GM21529 (cell line): ENCODE measurements at regions not wholly inside any gene's neighbourhood (a gene's known extent, or its start where the extent isn't known, plus 50 kb on each side); places are given as distances from the start of the nearest gene placed in this dataset.

Experiments used
- ATAC-seq: cut with Tn5 transposase; IDR thresholded peaks from one replicate; pipeline ENCODE4 v1.9.1; 2021; ENCODE audit not compliant: unreplicated experiment

DNA sequence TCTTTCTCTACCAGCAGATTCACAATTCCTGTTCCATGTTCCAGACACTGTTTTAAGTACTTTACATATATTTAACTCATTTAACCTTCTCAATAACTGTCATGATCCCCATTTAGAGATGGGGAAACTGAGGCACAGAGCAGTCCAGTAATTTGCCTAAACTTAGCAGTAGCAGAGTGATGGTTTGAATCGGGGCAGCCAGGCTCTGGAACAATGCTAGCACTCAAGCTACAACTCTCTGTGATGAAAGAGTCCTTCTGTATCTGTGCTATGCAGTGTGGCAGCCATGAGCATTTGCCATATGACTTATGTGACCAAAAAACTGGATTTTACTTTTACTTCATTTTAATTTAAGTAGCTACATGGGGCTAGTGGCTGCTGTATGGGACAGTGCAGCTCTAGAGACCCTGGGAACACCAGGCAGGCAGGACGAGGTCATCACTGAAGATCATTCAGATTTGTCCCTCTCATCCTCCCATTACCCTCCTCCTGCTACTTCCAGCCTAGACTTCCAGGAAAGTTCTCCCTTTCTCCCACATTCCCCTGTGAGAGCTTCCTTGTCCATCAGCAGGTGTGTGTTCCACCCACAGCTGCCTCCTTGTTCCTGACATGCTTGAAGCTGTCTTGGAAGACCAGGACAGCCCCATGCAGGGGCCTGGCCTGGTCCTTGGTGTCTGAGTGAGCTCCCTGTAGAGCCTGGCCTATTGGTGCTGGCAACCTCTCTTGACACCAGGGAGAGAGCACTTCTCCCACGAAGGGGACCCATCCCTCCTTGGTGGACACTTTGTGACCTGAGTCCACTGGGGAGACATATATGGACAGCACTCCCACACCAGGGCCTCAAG is 157.0 kb downstream of the MRPL14 start:
- ATAC-seq: no peak

DNA sequence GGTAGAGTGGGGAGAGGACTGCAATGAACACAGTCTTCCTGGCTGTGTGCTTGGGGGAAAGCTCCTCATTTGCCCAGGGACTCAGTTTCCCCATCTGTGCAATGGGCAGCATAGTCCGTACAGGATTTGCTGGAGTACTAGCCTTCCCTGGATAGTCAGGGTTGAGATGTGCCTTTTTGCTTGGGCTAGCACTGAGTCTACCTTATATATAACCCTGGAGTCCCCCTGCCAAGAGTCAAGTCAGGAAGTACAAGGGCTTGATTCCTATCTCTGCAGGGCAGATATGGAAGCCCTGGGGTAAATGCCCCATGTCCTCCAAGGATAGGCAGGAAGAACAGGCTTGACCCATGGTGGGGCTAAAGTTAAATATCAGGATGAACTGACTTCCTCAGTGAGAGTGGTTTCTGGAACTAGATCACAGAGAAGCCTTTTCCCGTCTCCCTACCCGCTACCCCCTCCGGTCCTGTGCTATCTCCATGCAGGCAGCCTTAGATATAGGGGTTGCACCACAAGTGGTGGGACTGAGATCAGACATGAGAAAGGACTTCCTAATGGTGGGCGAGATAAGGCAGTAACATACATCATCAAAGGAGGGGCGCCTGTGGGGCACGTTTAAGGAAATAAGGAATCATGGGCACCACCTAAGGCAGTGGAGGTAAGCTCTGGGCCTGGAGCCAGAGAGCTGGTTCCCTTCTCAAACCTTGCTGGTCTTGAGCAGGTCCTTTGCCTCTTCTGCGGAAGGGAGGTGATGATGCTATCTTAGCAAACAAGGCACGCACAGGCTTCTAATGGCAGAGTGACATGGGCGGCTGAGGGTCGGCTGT is 157.9 kb downstream of the MRPL14 start:
- ATAC-seq: no peak

DNA sequence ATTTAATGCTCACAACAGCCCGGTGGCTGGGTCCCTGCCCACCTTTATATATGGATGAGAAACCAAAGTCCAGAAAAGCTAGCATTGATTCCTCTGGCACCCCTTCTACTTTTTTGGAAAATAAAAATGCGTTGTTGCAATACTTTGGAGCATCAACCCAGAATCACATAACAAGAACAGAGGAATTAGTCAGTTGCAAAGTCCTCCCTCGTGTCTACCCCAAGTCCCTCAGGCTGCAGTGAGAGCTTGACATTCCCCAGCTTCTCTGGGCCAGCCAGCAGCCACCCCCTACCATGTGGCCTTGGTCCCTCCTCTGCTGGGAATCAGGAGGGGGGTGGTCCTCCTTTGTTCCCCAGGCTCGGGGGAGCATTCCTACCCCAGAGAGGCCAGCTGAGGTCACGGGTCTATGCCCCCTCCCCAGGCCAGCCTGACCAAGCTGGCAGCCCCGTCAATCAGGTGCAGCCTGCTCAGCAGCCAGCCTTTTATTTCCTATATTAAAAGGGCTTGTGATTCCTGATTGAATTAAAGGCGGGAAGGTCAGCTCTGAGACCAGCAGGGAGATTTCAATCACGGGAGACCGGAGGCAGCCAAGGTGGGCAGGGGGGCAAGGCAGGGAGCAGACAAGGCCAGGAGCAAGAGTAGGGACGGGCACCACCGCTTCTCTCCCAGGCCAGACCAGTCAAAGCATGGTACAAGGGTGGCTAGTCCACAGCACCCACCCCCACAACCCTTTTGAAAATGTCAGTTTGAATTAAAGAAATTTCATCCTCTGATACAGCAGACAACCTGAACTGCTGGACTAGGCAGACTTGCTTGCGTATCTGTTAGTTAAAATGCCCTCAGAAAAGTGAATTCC is 158.9 kb downstream of the MRPL14 start:
- ATAC-seq: no peak

DNA sequence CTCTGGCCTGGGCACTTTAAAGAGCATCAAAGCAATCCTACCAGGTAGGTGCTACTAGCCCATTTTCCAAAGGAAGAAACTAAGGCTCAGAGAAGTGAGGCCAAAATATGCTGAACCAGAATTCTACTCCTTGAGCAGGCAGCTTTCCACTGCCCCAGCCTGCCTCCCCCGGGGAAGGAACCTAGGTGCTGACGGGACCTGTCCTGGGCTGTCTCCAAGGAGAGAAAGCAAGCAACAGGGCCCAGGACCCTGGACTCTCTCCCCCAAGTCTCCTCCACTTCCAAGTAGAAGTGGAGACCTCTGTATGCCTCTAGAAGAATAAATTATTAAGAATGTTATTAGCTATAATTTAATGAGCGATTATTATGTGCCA is 159.5 kb downstream of the MRPL14 start:
- ATAC-seq: no peak

DNA sequence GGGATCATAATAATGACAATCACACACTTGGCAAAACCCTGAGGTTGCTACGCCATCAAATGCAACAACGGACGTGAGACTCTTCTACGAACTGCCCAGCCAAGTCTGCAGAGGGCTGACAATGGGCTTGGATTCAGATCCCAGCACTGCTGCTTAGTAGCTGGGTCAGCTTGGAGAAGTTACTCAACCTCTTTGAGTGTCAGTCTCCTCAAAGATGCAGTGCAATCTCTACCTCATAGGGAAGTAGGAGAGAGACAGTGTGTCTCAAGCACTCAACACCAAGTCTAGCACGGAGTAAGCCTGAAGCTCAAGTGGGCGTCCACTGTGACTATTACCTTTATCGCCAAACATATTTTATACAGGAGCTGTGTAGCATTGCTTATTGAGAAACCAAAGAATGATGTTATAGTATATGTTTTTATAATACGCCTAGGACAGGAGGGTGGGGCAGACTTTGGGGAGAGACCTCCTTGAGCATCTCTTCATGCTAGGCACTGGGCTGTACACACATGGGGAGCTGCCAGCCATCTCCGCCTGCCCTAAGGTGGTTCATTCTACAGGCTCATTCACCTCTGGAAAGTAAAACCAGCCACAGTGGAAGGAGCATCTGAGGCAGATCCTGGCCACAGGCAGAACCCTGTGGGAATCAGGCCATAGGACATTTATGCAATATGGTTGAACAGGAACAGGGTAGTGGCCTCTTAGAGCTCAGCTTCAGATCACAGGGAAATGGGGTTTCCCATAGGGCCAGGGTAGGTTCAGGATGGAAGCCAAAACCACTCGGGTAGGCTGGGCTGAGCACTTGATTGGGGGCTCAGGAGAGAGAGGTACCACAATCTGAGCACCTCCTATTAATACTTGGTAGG is 160.2 kb downstream of the MRPL14 start:
- no peak for ATAC-seq

DNA sequence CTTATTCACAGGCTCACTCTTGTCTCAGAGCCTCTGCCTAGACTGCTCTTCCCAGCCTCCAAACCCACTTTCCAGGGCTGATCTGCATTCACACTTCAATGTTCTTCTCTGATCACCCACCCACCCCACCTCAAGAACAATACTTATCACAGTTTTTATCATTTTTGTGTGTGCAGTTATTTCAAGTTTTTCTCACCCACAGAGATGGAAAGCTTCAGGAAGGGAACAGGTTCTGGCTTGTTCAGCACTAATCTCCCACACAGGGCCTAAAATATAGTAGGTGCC is 160.9 kb downstream of the MRPL14 start:
- ATAC-seq: no peak

DNA sequence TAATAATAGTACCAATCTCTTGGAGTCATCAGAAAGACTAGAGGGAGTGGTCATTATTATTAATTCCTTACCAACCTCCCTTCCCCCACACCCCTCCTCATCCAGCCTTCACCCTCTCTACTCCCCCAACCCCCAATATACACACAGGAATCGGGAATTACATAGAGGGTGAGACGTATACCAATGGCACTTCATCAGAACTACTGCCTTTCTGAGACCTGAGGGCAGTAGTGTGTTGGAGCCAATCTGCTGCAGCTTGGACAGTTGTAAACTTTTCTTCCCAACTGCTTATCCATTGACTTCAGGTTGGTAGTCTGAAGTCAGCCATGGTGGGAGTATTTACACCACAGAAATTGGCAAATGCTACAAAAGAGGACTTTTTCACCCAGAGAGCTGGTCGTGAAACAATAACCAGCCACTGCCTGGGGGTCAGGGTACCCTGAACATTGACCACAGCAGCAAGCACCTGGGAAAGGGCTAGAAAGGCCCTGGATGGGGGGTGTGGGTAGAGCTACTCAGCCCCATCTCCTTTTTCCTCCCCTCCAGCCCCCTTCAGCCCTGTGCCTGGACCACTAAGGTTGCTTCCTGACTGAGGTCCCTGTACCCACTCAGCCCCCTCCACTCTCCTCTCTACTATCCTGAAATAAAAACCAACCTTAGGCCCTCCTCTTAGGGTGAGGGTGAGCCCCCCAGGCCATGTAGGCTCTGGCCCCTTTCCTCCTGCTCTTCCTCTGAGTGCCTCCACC is 161.5 kb downstream of the MRPL14 start:
- no peak for ATAC-seq

DNA sequence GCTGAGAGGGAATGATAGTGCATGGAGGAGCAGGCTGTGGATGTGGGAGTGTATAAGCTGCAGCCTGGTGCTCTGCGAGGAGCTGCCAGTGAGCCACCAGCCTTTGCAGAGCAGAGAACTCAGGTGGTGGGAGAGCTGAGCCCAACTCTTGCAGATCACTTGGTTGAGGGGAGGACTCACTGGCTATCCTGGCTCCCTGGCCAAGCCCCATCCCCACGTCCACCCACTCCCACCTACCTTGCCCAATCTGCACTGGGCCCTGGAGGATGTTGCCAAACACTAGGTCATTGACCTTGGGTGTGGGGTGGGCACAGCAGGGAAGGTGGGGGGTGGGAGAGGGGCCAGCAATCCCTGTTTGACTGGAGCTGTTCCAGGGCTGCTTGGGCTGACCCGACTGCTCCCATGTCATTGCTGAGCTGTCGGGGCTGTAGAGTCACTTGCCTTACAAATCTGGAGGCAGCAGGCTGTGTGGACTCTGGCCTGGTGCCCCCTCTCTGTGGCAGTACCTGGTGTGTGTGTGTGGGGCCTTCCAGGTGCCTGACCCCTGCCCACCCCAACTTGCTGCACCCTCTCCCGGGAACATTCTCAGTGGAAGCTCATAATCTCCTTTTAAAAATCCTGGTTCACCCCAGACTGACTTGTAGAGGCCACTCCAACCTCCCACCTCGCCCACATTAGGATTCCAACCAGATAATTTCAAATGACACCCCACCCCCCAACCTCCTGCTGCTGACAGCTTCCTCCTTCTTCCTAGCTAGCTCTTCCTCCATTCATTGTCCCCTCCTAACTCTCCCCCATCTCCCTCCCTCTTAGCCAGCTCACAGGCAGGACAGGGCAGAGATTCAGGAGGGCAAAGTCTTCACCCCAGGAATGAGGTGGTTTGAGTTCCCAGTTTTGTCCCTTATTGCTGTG is 162.3 kb downstream of the MRPL14 start:
- no peak for ATAC-seq

DNA sequence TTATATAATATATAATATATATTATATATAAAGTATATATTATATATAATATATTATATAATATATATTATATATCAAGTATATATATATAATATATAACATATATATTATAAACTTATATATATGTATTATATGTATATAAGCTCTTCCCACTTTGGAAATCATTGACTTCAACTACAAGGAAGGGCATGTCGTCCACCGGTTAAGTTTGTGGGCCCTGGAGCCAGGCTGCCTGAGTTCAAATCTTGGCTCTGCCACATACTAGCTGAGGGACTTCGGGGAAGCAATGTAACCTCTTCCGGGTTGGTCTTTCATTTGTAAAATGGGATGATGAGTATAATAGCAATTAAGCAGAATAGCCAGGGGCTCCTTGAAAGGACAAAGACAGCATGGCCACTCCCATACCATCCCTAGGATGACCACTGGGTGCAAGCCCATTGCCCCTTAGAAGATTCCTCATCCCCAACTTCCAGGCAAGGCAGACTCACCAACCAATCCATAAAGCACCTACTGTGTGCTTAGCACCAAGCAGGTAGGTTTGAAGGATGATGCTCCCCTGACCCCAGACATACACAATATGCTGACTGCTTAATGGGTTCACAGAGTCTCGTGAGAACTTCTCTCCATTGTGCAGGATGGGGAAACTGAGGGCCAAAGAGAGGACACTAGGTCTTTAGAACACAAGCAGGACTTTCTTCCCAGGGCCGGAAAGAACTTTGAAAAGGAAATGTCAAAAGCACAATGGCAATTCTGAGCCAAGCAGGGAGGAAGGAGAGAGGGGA is 163.2 kb downstream of the MRPL14 start:
- ATAC-seq: no peak

DNA sequence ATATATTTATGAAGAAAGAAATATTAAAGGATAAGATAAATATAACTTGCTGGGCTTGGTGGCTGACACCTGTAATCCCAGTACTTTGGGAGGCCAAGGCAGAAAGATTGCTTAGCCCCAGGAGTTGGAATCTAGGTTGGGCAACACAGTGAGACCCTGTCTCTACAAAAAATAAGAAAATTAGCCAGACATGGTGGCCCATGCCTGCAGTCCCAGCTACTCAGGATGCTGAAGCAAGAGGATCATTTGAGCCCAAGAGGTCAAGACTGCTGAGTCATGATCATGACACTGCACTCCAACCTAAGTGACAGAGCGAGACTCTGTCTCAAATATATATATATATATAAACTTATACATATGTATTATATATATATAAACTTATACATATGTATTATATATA is 164.0 kb downstream of the MRPL14 start:
- ATAC-seq: no peak

DNA sequence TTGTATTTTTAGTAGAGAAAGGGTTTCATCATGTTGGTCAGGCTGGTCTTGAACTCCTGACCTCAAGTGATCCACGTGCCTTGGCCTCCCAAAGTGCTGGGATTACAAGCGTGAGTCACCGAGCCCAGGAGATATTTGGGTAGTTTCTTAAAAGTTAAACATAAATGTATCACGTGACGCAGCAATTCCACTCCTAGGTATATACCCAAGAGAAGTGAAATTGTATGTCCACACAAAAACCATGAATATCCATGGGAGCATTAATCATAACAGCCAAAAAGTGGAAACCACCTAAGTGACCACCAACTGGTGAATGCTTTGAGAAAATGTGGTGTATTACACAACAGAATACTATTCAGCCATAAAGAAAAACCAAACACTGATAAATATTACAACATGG is 164.8 kb downstream of the MRPL14 start:
- no peak for ATAC-seq

DNA sequence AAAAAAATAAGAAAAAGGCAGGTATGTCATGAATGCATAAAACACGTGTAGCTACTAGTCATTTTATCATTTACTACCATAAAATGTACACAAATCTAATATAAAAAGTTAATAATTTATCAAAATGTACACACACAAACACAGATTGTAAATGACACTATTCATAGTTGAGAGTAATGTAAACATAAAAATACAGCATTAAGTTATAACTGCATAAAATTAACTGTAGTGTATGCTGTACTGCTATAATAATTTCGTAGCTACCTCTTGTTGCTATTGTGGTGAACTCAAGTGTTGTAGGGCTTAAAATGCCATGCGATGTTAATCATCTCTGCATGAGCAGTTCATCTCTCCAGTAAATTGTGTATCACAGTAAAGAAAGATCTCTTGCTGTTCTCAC is 170.0 kb downstream of the MRPL14 start:
- ATAC-seq: no peak

DNA sequence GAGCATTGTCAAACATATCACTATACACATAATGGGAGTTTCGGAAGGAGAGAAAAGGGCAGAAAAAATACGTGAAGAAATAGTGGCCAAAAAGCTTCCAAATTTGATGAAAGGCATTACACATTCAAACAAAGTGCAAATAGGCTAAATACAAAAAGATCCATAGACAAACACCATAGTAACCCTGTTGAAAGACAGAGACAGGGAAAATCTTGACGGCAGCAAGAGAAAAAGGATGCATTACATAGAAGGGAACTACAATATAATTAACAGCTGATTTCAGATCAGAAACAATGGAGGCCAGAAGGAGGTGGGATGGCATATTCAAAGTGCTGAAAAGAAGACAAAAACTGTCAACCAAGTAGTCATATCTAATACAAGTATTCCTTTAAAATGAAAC is 170.8 kb downstream of the MRPL14 start:
- no peak for ATAC-seq

DNA sequence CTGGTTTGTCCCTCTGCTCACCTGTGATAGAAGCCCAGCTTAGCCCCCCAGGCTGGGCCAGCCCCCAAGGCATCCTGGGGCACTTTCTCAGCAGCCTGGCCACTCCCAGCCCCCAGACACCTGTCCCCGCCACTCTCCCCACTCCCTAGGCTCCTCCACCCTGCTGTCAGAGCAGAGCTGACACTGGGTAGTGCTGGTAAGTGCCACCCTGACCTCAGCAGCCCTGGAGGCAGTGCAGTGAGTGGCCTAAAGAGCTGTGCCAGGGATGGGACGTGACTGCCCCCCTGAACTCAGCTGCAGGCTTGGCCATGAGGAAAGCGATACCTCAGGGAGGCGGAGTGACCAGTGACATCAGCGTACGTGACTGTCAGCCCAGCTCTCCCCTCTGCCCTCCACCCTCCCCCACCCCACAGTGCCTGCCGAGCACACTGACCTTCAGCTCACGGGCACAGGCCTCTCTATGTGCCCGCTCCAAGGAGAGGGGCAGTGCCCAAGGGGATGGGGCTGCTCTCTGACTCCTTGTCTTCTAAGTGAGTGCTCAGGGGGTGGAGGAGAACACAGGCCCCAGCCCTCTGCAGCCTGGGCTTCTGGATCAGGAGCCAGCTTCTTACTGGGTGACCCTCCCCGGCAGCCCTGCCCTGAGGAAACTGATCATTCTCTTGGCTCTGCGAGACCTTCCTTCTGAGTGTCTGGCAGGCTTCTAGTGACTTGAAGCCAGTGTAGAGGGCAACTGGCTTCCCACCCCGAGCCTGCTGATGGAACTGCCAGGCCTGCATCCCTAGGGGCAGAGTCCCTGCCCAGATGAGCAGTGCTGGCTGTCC is 172.7 kb downstream of the MRPL14 start:
- no peak for ATAC-seq

DNA sequence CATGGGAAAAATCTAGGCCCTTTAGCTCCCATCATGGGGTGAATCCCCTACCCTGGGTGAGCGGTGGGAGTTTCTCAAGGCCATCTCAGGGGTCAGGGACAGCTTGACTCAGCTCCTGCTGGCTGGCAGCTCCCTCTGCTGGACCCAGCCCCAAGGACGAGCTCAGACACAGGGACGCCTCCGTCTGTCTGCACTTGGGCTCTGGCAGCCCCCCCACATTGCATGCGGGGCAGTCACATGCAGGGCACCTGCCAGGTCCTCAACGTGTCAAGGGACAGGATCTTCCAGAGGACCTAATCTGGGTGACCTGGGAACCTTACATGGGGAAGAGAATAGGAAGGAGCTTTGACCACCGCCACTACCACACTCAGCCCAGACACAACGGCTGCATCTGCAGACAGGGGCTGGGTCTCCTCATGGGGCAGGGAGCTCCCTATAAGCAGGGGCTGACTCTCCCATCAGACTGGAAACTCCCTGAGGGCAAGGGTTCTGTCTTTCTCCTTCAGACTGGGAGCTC is 173.4 kb downstream of the MRPL14 start:
- no peak for ATAC-seq

DNA sequence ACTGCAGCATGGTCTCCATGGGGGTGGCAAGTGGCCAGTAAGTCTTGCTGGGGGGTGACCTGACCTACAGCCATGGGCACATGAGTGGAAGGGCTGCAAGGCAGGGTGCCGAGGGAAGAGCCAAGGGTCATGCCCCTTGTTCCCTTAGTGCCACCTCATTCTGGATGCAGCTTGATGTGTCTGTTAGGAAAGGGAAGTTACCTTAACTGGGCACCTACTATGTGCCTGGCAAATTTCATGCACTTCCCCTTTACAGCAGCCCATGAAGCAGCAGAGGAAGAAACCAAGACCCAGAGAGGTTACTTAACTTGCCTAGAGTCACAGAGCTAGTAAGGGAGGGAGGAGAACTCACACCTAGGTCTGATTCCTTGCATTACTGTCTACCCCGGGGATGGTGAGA is 174.0 kb downstream of the MRPL14 start:
- no peak for ATAC-seq

DNA sequence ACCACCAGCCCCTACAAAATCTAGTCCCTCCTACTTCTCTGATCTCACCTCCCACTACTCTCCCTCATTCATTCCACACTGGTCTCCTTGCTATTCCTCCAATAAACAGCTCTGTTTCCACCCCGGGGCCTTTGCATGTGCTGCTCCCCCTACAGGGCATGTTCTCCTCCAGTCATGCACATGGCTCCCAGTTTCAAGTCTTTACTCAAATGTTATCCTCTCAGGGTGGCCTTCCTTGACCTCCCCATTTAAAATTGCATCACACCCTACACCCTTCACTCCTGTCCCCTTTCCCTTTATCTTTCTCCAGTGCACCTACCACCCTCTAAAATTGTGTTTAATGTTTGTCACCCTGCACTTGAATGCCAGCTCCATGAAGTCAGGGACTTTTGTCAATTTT is 174.5 kb downstream of the MRPL14 start:
- no peak for ATAC-seq
